ENCODE measurements at regions not wholly inside any gene's neighbourhood (a gene's known extent, or its start where the extent isn't known, plus 50 kb on each side); places are given as distances from the start of the nearest gene placed in this dataset.

- TF ChIP-seq, protein P1, sequence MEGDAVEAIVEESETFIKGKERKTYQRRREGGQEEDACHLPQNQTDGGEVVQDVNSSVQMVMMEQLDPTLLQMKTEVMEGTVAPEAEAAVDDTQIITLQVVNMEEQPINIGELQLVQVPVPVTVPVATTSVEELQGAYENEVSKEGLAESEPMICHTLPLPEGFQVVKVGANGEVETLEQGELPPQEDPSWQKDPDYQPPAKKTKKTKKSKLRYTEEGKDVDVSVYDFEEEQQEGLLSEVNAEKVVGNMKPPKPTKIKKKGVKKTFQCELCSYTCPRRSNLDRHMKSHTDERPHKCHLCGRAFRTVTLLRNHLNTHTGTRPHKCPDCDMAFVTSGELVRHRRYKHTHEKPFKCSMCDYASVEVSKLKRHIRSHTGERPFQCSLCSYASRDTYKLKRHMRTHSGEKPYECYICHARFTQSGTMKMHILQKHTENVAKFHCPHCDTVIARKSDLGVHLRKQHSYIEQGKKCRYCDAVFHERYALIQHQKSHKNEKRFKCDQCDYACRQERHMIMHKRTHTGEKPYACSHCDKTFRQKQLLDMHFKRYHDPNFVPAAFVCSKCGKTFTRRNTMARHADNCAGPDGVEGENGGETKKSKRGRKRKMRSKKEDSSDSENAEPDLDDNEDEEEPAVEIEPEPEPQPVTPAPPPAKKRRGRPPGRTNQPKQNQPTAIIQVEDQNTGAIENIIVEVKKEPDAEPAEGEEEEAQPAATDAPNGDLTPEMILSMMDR (IDR thresholded peaks at IDR 0.05) = no peak
- no peak for TF ChIP-seq POLR2A (IDR thresholded peaks at IDR 0.05)
Measured at GRCh38 chr10:52423369-52423768, 109.3 kb downstream of the DKK1 start.
